SJSA1 (cell line): ENCODE measurements at regions not wholly inside any gene's neighbourhood (a gene's known extent, or its start where the extent isn't known, plus 50 kb on each side); places are given as distances from the start of the nearest gene placed in this dataset.
"Not testable (repeated sequence)": the region's sequence is repeated elsewhere in the genome, so short reads cannot be mapped to it uniquely, and the experiment has no call there.

Source experiments
- DNase-seq, 2 experiments: peaks; one replicate each; pipeline ENCODE4 v3.0.0-alpha.2; 2015 to 2020; ENCODE audit warnings: low spot score in 2 of 2, low read depth in 1 of 2
- H3K27ac ChIP-seq: fragments of 250-450 bp; sonication (Bioruptor Pico); 2 replicates; pipeline ENCODE4 v1.5.1; 2020; ENCODE audit warnings: mild to moderate bottlenecking, moderate library complexity
- H3K27me3 ChIP-seq: fragments of 250-450 bp; sonication (Bioruptor Pico); replicated peaks from 2 replicates; pipeline ENCODE4 v1.5.1; 2020; ENCODE audit warnings: mild to moderate bottlenecking, moderate library complexity
- H3K36me3 ChIP-seq: fragments of 250-450 bp; sonication (Bioruptor Pico); 2 replicates; pipeline ENCODE4 v1.5.1; 2020; ENCODE audit warnings: mild to moderate bottlenecking
- H3K4me1 ChIP-seq: fragments of 250-450 bp; sonication (Bioruptor Pico); replicated peaks from 2 replicates; pipeline ENCODE4 v1.6.1; 2021; ENCODE audit warnings: mild to moderate bottlenecking
- H3K4me3 ChIP-seq: fragments of 250-450 bp; sonication (Bioruptor Pico); 2 replicates; pipeline ENCODE4 v1.5.1; 2020; ENCODE audit warnings: mild to moderate bottlenecking
- H3K9me3 ChIP-seq: fragments of 250-450 bp; sonication (Bioruptor Pico); replicated peaks from 2 replicates; pipeline ENCODE4 v1.5.1; 2020; ENCODE audit warnings: mild to moderate bottlenecking

DNA sequence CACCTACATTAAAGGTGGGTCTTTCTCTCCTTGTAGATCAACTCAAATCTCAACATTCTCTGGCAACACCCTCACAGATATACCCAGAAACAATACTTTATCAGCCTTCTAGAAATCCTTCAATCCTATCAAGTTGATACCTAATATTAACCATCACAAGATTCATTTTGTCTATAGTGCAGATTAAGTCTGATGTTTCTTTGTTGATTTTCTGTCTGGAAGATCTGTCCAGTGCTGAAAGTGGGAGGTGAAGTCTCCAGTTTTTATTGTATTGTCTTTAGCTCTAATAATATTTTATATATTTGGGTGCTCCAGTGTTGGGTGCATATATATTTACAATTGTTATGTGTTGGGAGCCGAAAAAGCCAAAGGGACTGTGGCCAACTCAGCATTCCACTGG is 493.9 kb upstream of the ADGRB3 start:
- H3K36me3 ChIP-seq, result no peaks in the 10 kb centered on the region
- no peaks in the 10 kb centered on the region for H3K27me3 ChIP-seq
- DNase-seq, result no peak
- H3K4me1 ChIP-seq, result no peaks in the 10 kb centered on the region
- no peak overlapping the region for H3K27ac ChIP-seq
- H3K9me3 ChIP-seq, result peaks cover 7% of the 10 kb centered on the region; the same call in 1 of the 2 replicates
- no peak overlapping the region for H3K4me3 ChIP-seq

DNA sequence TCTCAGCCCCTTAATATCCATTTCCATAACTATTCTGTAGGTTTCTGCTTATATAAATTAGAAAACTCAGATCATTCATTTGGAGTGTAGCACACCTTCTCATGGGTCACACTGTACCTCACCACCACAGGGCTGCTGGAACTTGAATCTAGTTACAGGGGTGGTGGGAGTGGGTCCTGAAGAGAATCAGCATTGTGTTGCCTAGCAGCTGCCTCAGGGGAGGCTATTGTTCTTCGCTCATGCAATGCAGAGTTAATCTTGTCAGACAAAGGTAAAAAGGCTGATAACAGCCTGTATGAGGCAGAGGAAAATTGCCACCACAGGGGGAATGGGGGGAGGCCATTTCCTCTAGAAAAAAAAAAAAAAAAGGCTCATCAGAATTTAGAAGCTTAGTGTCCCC is 496.0 kb upstream of the ADGRB3 start:
- H3K36me3 ChIP-seq, result no peaks in the 10 kb centered on the region
- DNase-seq, result no peak
- H3K4me1 ChIP-seq, result no peaks in the 10 kb centered on the region
- no peak overlapping the region for H3K4me3 ChIP-seq
- H3K27ac ChIP-seq, result no peak overlapping the region
- peaks cover 9% of the 10 kb centered on the region; the same call in 1 of the 2 replicates for H3K9me3 ChIP-seq
- no peaks in the 10 kb centered on the region for H3K27me3 ChIP-seq

DNA sequence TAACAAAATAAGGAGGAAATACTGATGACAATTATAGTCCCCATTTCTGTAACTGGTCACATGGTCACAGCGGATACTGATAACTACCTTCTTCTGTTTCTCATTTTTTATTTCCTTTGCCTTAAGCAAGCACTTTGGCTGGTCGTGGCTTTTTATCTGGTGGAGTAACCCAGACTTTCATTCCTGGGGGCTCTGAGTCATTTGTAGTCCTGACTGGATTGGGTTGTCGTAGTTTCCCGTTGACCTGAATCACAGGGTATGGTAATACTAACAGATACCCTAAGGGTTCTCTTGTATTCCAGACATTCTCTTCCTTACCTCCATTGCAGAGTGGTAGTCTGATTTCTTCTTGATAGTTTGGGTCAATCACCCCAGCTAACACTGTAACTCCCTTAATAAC is 500.3 kb upstream of the ADGRB3 start:
- Histone ChIP-seq H3K27ac (no peak overlapping the region), H3K4me3 (no peak overlapping the region), H3K9me3 (peaks cover 11% of the 10 kb centered on the region; the same call in 1 of the 2 replicates), H3K27me3 (no peaks in the 10 kb centered on the region), H3K36me3 (no peaks in the 10 kb centered on the region), H3K4me1 (no peaks in the 10 kb centered on the region)
- DNase-seq, result no peak

DNA sequence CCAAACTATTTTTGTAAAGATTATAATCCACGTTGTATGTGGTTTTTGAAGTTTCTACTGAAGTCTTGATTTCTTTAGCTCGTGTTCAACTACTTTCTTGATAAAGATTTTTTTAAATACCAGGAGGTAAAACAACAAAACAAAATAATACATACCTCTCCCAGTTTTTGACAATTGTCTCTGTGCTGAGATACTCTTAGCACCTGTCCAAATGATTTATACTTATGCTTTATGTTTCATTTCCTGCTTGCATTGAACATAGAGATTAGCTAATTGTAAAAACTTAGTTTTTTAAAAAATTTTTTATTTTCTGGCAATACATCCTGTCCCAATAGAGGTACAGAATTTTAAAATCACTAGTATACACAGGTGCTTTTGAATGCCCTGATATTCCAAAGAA is 506.9 kb upstream of the ADGRB3 start:
- Histone ChIP-seq H3K36me3 (no peaks in the 10 kb centered on the region), H3K4me1 (no peaks in the 10 kb centered on the region), H3K4me3 (no peak overlapping the region), H3K27me3 (no peaks in the 10 kb centered on the region), H3K27ac (no peak overlapping the region), H3K9me3 (no peaks in the 10 kb centered on the region)
- no peak for DNase-seq

DNA sequence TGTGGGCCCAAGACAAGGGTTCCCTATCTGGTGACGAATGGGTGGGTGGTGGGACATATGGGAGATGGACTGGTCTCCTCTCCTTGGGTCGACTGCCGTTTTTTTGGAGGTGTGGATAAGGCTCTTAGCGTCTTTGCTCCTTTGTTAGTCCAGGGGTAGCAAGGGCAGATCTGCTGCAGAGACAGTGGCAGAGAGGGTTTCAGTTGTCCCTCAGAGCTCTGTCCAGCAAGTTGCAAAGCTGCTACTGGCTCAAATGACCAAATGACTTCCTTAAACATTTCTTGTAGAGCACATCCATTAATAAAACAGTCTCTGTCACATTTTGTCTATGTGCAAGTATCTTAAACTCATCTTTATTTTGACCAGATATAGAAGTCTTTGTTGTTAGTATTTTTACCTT is 508.0 kb upstream of the ADGRB3 start:
- peaks cover 3% of the 10 kb centered on the region for H3K9me3 ChIP-seq
- no peak for DNase-seq
- no peaks in the 10 kb centered on the region for H3K36me3 ChIP-seq
- no peaks in the 10 kb centered on the region for H3K27me3 ChIP-seq
- no peak overlapping the region for H3K4me3 ChIP-seq
- H3K4me1 ChIP-seq, result no peaks in the 10 kb centered on the region
- no peak overlapping the region for H3K27ac ChIP-seq

DNA sequence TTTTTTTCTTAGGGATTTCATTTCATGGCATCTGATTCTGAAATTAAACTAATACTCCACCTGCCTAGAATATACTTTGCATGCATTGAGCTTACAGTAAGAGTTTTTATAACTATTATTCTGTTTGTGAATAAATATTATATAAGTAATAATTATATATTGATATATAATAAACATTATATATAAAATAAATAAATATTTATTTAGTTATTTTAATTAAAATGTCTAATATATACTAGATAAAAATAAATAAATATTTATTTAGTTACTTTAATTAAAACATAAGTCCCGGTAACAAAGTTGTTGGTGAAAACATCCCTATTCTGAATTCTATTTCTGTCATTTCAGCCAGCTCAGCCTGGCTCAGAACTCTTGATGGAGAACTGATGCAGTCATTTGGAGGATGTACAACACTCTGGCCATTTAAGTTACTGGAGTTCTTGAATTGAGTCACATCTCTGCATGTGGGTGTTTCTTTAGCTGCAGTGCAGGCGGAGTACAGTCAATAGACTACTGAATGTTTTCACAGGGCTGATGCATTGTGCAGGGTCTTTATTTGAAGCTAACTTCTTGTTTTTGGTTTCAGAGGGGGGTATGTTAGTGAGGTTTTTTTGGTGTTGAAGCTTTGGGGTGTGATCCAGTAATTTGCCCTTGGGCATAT is 508.9 kb upstream of the ADGRB3 start:
- H3K4me1 ChIP-seq, result no peaks in the 10 kb centered on the region
- no peaks in the 10 kb centered on the region for H3K36me3 ChIP-seq
- no peak for DNase-seq
- no peak overlapping the region for H3K27ac ChIP-seq
- H3K9me3 ChIP-seq, result peaks cover 6% of the 10 kb centered on the region
- H3K4me3 ChIP-seq, result no peak overlapping the region
- H3K27me3 ChIP-seq, result no peaks in the 10 kb centered on the region

DNA sequence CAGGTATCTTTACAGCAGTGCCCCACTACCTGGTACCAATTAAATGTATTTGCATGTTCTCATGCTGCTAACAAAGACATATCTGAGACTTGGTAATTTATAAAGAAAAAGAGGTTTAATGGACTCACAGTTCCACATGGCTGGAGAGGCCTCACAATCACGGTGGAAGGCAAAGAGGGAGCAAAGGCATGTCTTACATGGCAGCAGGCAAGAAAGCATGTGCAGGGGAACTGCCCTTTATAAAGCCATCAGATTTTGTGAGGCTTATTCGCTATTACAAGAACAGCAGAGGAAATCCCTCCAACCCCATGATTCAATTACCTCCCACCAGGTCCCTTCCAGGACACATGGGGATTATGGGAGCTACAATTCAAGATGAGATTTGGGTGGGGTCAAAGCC is 512.1 kb upstream of the ADGRB3 start:
- not testable (repeated sequence) for H3K4me1 ChIP-seq, H3K36me3 ChIP-seq, H3K9me3 ChIP-seq, DNase-seq, H3K4me3 ChIP-seq, H3K27ac ChIP-seq, H3K27me3 ChIP-seq

DNA sequence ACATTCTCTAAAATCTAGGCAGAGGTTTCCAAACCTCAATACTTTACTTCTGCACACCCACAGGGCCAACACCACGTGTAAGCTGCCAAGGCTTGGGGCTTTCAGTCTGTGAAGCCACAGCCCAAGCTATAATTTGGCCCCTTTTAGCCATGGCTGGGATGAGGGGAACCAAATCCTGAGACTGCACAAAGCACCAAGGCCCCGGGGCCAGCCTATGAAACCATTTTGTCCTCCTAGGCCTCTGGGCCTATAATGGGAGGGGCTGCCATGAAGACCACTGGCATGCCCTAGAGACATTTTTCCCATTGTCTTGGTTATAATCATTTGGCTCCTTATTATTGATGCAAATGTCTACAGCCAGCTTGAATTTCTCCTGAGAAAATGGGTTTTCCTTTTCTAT is 513.0 kb upstream of the ADGRB3 start:
- no peak for DNase-seq
- H3K9me3 ChIP-seq, result peaks cover 6% of the 10 kb centered on the region
- no peak overlapping the region for H3K4me3 ChIP-seq
- H3K27ac ChIP-seq, result no peak overlapping the region
- no peaks in the 10 kb centered on the region for H3K4me1 ChIP-seq
- H3K36me3 ChIP-seq, result no peaks in the 10 kb centered on the region
- no peaks in the 10 kb centered on the region for H3K27me3 ChIP-seq

DNA sequence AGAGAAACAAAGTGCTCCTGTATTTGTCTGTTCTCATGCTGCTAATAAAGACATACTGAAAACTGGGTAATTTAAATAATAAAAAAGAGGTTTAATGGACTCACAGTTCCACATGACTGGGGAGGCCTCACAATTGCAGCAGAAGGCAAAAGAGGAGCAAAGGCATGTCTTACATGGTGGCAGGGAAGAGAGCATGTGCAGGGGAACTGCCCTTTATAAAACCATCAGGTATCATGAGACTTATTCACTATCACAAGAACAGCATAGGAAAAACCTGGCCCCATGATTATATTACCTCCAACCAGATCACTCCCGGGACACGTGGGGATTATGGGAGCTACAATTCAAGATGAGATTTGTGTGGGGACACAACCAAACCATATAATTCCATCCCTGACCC is 514.1 kb upstream of the ADGRB3 start:
- H3K36me3 ChIP-seq, H3K27me3 ChIP-seq, H3K4me3 ChIP-seq, H3K4me1 ChIP-seq, H3K27ac ChIP-seq, DNase-seq, H3K9me3 ChIP-seq: not testable (repeated sequence)

DNA sequence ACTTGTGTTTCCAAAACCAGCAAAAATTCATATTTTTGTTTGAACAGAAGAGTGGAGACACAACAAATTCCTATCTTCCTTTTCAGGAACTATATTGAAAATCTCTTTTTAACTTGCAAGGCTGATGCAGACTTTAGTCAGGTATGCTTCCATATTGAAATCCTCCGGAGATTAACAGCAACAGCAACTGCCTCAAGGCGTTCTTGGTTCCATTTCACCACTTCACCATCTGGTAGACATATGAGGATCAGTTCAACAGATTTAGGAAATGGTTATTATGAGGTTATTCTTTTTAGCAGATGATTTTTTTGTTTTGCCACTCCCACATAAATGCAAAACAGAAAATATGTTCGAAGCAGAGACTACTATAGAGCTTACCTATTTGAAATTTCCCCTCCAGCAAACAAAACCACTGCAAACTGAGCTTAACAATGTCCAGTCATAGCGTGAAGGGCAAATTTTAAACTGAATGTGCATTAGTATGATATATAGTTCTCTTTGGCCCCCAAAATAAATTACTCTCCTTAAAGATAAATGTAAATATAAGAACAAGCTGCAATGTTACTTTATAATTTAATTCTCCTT is 520.5 kb upstream of the ADGRB3 start:
- no peak for DNase-seq
- Histone ChIP-seq H3K27ac (no peak overlapping the region), H3K27me3 (no peaks in the 10 kb centered on the region), H3K9me3 (no peaks in the 10 kb centered on the region), H3K4me1 (no peaks in the 10 kb centered on the region), H3K36me3 (no peaks in the 10 kb centered on the region), H3K4me3 (no peak overlapping the region)

DNA sequence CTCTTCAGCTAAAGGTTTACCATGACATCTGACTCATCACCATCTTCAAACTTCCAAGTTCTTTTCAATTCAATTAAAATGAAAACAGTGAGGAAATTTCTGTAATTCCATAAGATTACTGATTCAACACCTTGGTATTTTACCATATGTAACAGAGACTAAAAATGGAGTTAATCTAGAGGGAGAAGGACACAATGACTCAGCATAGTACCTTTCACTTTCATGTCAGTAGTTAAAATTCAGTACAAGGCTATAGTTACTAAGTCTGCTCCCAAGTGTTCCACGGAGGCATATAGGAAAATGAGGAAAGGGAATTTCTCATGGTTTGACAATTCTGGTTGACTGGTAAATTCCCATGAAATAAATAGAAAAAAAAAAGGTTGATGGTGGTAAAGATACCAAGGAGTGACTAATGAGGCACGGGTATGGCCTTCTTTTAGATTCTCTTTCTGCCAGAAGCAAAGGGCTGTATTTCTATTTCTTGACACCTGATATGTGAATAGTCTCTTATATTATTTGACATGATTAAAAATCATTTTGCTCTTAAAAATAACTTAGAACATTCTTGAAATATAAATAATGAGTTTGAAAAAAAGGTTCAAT is 526.7 kb upstream of the ADGRB3 start:
- Histone ChIP-seq H3K27ac (no peak overlapping the region), H3K4me3 (no peak overlapping the region), H3K27me3 (no peaks in the 10 kb centered on the region), H3K4me1 (no peaks in the 10 kb centered on the region), H3K9me3 (no peaks in the 10 kb centered on the region), H3K36me3 (no peaks in the 10 kb centered on the region)
- DNase-seq, result no peak

DNA sequence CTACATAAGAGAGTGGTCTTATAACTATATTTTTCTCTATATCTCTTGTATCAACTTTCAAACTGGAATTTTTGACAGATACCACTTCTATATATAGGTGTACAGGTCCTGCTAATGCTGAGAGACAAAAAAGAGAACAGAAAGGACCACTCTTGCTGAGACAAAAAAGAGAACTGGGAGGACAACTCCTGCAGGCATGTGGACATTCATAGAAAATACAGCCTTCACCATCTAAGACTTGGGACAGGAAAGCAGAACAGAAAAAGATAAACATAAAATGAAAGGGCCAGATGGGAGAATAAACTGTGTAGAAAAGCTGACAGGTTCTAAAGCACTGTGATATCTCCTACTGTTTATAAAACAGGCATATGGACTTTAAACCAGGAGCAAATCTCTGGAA is 541.0 kb upstream of the ADGRB3 start:
- no peak overlapping the region for H3K4me3 ChIP-seq
- no peaks in the 10 kb centered on the region for H3K4me1 ChIP-seq
- H3K9me3 ChIP-seq, result no peaks in the 10 kb centered on the region
- H3K27ac ChIP-seq, result no peak overlapping the region
- DNase-seq, result no peak
- no peaks in the 10 kb centered on the region for H3K27me3 ChIP-seq
- H3K36me3 ChIP-seq, result no peaks in the 10 kb centered on the region

DNA sequence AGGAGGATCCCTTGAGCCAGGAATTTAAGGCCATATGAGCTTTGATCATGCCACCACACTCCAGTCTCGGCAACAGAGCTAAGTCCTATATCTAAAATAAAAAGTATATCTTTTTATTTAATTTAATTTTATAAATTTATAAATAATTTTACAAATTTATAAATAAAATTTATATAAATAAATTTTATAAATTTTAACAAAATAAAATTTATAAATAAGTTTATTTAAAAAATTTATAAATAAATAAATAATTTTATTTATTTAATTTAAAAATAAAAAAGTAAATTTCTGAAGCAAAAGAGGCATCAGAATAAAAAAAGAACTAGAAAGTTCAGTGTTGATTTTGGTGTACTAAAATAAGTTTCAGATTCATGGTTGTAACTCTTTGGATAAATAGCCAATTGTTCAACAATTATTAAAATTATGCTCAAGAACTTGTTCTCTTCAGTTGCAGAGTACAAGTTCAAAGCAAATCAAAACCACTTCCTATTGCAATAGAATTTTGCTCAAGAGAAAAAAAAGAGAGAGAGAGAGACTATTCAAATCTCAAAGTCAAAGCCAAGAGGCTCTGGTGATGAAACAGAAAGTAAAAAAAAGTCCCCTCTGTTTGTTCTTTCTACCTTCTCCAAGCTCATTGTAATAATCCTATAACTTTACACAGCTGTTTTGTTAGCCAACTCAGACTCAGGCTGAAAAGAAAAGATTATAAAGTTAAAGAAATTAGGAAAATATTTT is 547.5 kb upstream of the ADGRB3 start:
- Histone ChIP-seq H3K4me3 (no peak overlapping the region), H3K9me3 (no peaks in the 10 kb centered on the region), H3K4me1 (no peaks in the 10 kb centered on the region), H3K27ac (no peak overlapping the region), H3K27me3 (no peaks in the 10 kb centered on the region), H3K36me3 (no peaks in the 10 kb centered on the region)
- no peak for DNase-seq

DNA sequence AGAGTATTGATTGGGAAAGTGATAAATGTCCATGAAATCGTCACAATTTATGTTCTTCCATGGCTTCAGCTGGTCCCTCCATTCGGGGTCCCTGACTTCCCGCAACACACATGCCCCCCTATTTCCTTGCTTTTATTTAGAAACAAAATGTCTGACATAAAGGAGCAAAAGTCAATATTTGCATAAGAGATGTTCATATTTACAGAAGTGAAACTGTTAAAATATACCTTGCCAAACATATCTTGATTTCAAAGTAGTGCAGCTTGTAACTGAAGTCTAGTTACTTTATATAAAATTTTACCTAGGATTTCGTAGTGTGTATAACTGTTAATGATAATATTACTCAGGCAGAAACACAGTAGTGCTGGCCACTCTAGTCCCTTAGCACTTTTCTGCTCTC is 548.9 kb upstream of the ADGRB3 start:
- no peak for DNase-seq
- Histone ChIP-seq H3K4me1 (no peaks in the 10 kb centered on the region), H3K27ac (no peak overlapping the region), H3K4me3 (no peak overlapping the region), H3K9me3 (no peaks in the 10 kb centered on the region), H3K36me3 (no peaks in the 10 kb centered on the region), H3K27me3 (no peaks in the 10 kb centered on the region)
